Midbrain (tissue), 1 donor: ENCODE measurements at regions not wholly inside any gene's neighbourhood (a gene's known extent, or its start where the extent isn't known, plus 50 kb on each side); places are given as distances from the start of the nearest gene placed in this dataset.

Experiments used
- DNase-seq: peaks from one replicate; lab custom pipeline; 2025; lab: John Stamatoyannopoulos, UW

- DNase-seq: no peak
Measured at GRCh38 chr4:128484896-128485295, 197.3 kb upstream of the PGRMC2 start.

GRCh38 chr4:128483816-128484215 lies 196.2 kb upstream of the PGRMC2 start:
- DNase-seq: no peak

GRCh38 chr4:128483041-128483440 lies 195.4 kb upstream of the PGRMC2 start:
- no peak for DNase-seq

- no peak for DNase-seq
Measured at GRCh38 chr4:128481752-128482480, 194.3 kb upstream of the PGRMC2 start.

DNA sequence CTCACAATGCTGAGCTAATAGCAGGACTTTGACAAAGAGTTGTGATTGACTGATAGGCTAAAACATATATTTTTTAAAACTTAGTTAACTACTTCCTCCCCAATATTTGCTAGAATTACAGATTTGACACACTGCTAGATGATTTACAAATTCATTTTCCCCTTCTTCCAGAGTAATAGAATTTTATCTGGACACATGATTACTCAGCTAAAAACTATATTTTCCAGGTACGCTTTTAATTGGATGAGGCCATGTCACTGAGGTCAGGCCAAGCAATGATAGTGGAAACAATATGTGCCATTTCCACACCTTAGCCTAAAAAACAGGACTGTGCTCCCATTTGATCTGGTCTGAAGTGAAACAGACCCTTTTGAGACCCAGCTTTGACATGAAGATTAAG lies 193.3 kb upstream of the PGRMC2 start:
- DNase-seq: no peak

GRCh38 chr4:128477540-128477939 lies 189.9 kb upstream of the PGRMC2 start:
- DNase-seq: no peak

- no peak for DNase-seq
Measured at GRCh38 chr4:128475597-128475996, 188.0 kb upstream of the PGRMC2 start.

GRCh38 chr4:128471576-128471975 lies 184.0 kb upstream of the PGRMC2 start:
- DNase-seq: no peak

DNA sequence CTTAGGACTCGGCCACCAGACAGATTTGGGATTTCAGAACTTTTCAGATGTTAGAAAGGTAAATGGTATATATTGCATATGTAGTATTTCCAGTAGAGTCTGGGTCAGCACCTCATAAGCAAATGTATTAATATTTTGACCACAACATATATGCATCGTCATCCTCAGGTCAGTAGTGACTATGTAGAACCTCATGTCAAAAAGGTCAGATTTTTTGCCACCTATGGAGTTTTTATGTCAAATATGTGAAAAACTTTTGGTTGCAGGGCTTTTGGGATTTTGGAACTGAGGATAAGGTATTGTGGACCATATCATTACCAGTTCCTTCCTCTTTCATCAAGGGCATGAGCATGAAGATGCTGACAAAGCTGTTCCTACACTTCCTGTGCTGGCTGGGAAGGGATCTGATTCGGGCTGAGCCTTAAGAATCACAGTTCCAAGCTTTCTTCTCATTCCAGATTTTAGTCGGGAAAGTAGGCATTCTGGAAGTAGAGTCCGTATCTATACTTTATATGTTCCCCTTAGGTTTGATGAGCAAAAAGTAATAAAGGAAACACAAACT lies 183.0 kb upstream of the PGRMC2 start:
- no peak for DNase-seq

- peak; percentile 34 for DNase-seq
Measured at GRCh38 chr4:128468123-128468989, 180.7 kb upstream of the PGRMC2 start.

- DNase-seq: no peak
Measured at GRCh38 chr4:128465523-128465922, 177.9 kb upstream of the PGRMC2 start.

DNA sequence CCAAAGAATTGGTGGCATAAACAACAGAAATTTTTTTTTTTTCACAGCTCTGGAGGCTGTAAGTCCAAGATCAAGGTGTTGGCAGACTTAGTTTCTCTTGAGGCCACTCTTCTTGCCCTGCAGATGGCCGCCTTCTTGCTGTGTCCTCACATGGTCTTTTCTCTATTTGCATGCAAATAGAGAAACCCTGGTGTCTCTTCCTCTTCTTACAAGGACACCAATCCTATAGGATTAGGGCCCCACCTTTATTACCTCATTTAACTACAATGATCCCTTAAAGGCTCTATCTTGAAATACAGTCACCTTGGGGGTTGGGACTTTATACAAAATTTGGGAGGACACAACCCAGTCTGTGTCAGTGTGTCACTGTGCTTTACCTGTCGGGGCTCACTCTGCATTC lies 175.4 kb upstream of the PGRMC2 start:
- DNase-seq: no peak

- DNase-seq: no peak
Measured at GRCh38 chr4:128462103-128462783, 174.6 kb upstream of the PGRMC2 start.

GRCh38 chr4:128461291-128462102 lies 173.9 kb upstream of the PGRMC2 start:
- DNase-seq: no peak

- DNase-seq: no peak
Measured at GRCh38 chr4:128459547-128459946, 171.9 kb upstream of the PGRMC2 start.

DNA sequence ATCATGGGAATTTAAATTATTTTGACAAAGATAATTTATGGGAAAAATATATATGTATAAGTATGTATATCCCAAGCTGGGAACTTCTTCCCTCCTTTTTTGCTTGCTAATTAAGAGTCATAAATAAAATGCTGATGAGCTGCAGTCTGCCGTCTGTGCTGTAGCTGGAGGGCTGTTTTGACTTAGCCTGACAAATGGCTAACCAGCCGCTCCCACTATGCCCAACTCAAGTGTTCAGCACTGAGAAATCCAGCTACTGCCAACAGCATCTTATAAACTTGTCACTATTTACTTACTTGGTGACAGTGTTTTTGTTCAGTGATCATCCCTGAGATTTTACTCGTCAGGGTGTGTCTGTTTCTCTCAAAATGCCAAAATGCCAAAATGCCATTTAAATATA lies 171.2 kb upstream of the PGRMC2 start:
- no peak for DNase-seq

DNA sequence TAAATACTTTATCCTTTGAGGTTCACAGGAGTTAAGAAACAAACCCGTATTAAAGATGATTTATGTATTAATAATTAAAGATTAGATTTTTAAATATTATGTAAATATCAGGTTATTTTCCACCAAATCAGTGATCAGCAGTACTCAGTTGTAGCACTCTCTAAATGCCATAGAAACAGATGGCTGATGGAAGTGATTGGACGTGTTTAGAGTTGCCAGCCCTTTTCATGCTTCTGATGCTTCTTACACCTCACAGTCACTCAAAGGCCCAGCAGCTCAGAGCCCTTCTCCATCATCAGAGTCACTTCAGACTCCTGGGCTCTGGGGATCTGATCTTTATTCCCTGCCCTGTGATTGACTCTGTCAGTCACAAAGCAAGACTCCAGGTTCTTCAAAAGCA lies 170.1 kb upstream of the PGRMC2 start:
- no peak for DNase-seq

DNA sequence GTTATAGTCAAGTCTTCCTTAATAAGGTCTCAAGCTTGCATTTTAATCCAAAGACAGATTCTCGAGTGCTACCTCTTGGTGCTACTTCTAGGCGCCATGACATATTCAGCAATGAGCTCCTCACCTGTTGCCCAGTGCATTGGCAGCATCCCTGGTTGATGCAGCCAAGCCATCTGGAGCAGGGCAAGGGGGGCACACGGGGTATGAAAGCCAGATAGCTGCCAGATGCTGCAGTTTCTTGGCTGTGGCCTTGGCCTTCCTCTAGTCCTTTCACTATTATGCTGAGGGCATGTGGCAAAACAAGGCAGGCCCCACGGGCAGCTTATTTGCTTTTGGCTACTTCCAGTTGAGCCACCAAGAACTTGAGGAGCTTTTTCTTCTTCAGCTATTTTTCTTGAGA lies 168.6 kb upstream of the PGRMC2 start:
- no peak for DNase-seq

GRCh38 chr4:128455480-128455879 lies 167.9 kb upstream of the PGRMC2 start:
- no peak for DNase-seq

GRCh38 chr4:128454881-128455280 lies 167.3 kb upstream of the PGRMC2 start:
- no peak for DNase-seq

- peak; percentile 65 for DNase-seq
Measured at GRCh38 chr4:128454281-128454871, 166.8 kb upstream of the PGRMC2 start.
